WTC11 (cell line): ENCODE measurements at regions not wholly inside any gene's neighbourhood (a gene's known extent, or its start where the extent isn't known, plus 50 kb on each side); places are given as distances from the start of the nearest gene placed in this dataset.

Experiments used
- ATAC-seq: fragments of 200-7000 bp; cut with Tn5 transposase; 2 replicates; pipeline ENCODE4 v1.10.0; 2021; ENCODE audit warnings: mild to moderate bottlenecking, moderate library complexity
- CTCF ChIA-PET: fragments of 300-600 bp; sonication (Branson Sonifier 250); formaldehyde crosslinking; loops from one replicate; lab custom pipeline; 2021; ENCODE audit warnings: antibody characterized with exemption; lab: Charles Lee
- POLR2A ChIA-PET: fragments of 350-600 bp; sonication (Branson Sonifier 250); formaldehyde crosslinking; loops from one replicate; lab custom pipeline; 2021; ENCODE audit warnings: antibody characterized with exemption; lab: Charles Lee
- DNase-seq: peaks from one replicate; pipeline ENCODE4 v3.0.0; 2021; ENCODE audit warnings: low spot score
- H3K27ac Mint-ChIP-seq: 2 replicates; pipeline ENCODE4 v1.8.0; 2021; ENCODE audit warnings: mixed read lengths
- H3K27me3 Mint-ChIP-seq: 2 replicates; pipeline ENCODE4 v1.8.0; 2021; ENCODE audit warnings: low read depth, mild to moderate bottlenecking, moderate library complexity, mixed read lengths
- H3K36me3 Mint-ChIP-seq: 2 replicates; pipeline ENCODE4 v1.8.0; 2021; ENCODE audit warnings: mixed read lengths
- H3K4me1 Mint-ChIP-seq: 2 replicates; pipeline ENCODE4 v1.8.0; 2022; ENCODE audit warnings: mixed read lengths
- H3K4me3 Mint-ChIP-seq: 2 replicates; pipeline ENCODE4 v1.8.0; 2021; ENCODE audit warnings: mild to moderate bottlenecking, moderate library complexity, mixed read lengths
- H3K9me3 Mint-ChIP-seq: 2 replicates; pipeline ENCODE4 v1.8.0; 2021; ENCODE audit warnings: mixed read lengths
- CBFB ChIP-seq: sonication (generic); formaldehyde crosslinking; IDR thresholded peaks from 2 replicates; pipeline ENCODE4 v1.8.1; 2022; ENCODE audit warnings: mild to moderate bottlenecking, low read depth, missing genetic modification reagents
- CREB1 ChIP-seq: sonication (generic); formaldehyde crosslinking; IDR thresholded peaks from 2 replicates; pipeline ENCODE4 v1.8.0; 2023; ENCODE audit warnings: mild to moderate bottlenecking, missing genetic modification reagents
- EMX1 ChIP-seq: fragments of 250-450 bp; sonication (Bioruptor Pico); IDR thresholded peaks from 2 replicates; pipeline ENCODE4 v1.8.0; 2021; ENCODE audit warnings: mild to moderate bottlenecking
- FOXK1 ChIP-seq: sonication (generic); formaldehyde crosslinking; IDR thresholded peaks from 2 replicates; pipeline ENCODE4 v1.8.0; 2022; ENCODE audit warnings: mild to moderate bottlenecking, moderate library complexity, missing genetic modification reagents
- FOXP1 ChIP-seq: sonication (generic); formaldehyde crosslinking; IDR thresholded peaks from 2 replicates; pipeline ENCODE4 v1.8.0; 2022; ENCODE audit warnings: missing genetic modification reagents, mild to moderate bottlenecking, moderate library complexity, borderline replicate concordance
- GTF2I ChIP-seq: fragments of 250-450 bp; sonication (Bioruptor Pico); conservative IDR thresholded peaks from 2 replicates; pipeline ENCODE4 v1.4.0; 2021; ENCODE audit warnings: mild to moderate bottlenecking
- KAT7 ChIP-seq: sonication (generic); formaldehyde crosslinking; IDR thresholded peaks from 2 replicates; pipeline ENCODE4 v1.8.1; 2023; ENCODE audit warnings: missing genetic modification reagents, mild to moderate bottlenecking, borderline replicate concordance
- NFATC4 ChIP-seq: fragments of 250-450 bp; sonication (Bioruptor Pico); IDR thresholded peaks from 2 replicates; pipeline ENCODE4 v1.9.0; 2021; ENCODE audit warnings: mild to moderate bottlenecking
- OVOL2 ChIP-seq: fragments of 250-450 bp; sonication (Bioruptor Pico); IDR thresholded peaks from 2 replicates; pipeline ENCODE4 v1.9.0; 2021; ENCODE audit warnings: mild to moderate bottlenecking, borderline replicate concordance
- RORB ChIP-seq: fragments of 250-450 bp; sonication (Bioruptor Pico); IDR thresholded peaks from 2 replicates; pipeline ENCODE4 v1.9.0; 2021; ENCODE audit warnings: mild to moderate bottlenecking
- SMAD4 ChIP-seq: sonication (generic); formaldehyde crosslinking; IDR thresholded peaks from 2 replicates; pipeline ENCODE4 v1.8.0; 2022; ENCODE audit warnings: mild to moderate bottlenecking, missing genetic modification reagents
- SP1 ChIP-seq: sonication (generic); formaldehyde crosslinking; conservative IDR thresholded peaks from 2 replicates; pipeline ENCODE4 v1.8.1; 2022; ENCODE audit warnings: missing genetic modification reagents
- TCF7 ChIP-seq: sonication (generic); formaldehyde crosslinking; IDR thresholded peaks from 2 replicates; pipeline ENCODE4 v1.8.0; 2022; ENCODE audit warnings: mild to moderate bottlenecking, low read depth, missing genetic modification reagents, moderate library complexity
- TEAD1 ChIP-seq: sonication (generic); formaldehyde crosslinking; IDR thresholded peaks from 2 replicates; pipeline ENCODE4 v1.8.0; 2022; ENCODE audit warnings: mild to moderate bottlenecking, missing genetic modification reagents
- TP53 ChIP-seq: sonication (generic); formaldehyde crosslinking; IDR thresholded peaks from 2 replicates; pipeline ENCODE4 v1.8.1; 2023; ENCODE audit warnings: mild to moderate bottlenecking, missing genetic modification reagents
- ZNF232 ChIP-seq: sonication (generic); formaldehyde crosslinking; IDR thresholded peaks from 2 replicates; pipeline ENCODE4 v1.8.0; 2022; ENCODE audit warnings: mild to moderate bottlenecking, missing genetic modification reagents
- ZNF416 ChIP-seq: fragments of 250-450 bp; sonication (Bioruptor Pico); IDR thresholded peaks from 2 replicates; pipeline ENCODE4 v1.9.0; 2021; ENCODE audit warnings: mild to moderate bottlenecking, inconsistent platforms
- TF ChIP-seq, protein P1 (sequence below): sonication (generic); formaldehyde crosslinking; IDR thresholded peaks from 2 replicates; pipeline ENCODE4 v1.8.1; 2022; ENCODE audit warnings: low read depth, mild to moderate bottlenecking, moderate library complexity, missing genetic modification reagents, borderline replicate concordance
- TF ChIP-seq, protein P2 (sequence below): sonication (generic); formaldehyde crosslinking; IDR thresholded peaks from 2 replicates; pipeline ENCODE4 v1.8.0; 2022; ENCODE audit warnings: mild to moderate bottlenecking, missing genetic modification reagents
- TF ChIP-seq, protein P3 (sequence below): sonication (generic); formaldehyde crosslinking; conservative IDR thresholded peaks from 2 replicates; pipeline ENCODE4 v1.8.1; 2022; ENCODE audit warnings: mild to moderate bottlenecking, missing genetic modification reagents
- TF ChIP-seq, protein P4 (sequence below): sonication (generic); formaldehyde crosslinking; IDR thresholded peaks from 2 replicates; pipeline ENCODE4 v1.8.0; 2022; ENCODE audit warnings: mild to moderate bottlenecking, missing genetic modification reagents
- TF ChIP-seq, protein P5 (sequence below): fragments of 250-450 bp; sonication (Bioruptor Pico); conservative IDR thresholded peaks from 2 replicates; pipeline ENCODE4 v1.9.0; 2021; ENCODE audit warnings: mild to moderate bottlenecking
- TF ChIP-seq, protein P6 (sequence below): sonication (generic); formaldehyde crosslinking; IDR thresholded peaks from 2 replicates; pipeline ENCODE4 v1.8.0; 2022; ENCODE audit warnings: mild to moderate bottlenecking, missing genetic modification reagents
- TF ChIP-seq, protein P7 (sequence below): sonication (generic); formaldehyde crosslinking; IDR thresholded peaks from 2 replicates; pipeline ENCODE4 v1.8.1; 2023; ENCODE audit warnings: mild to moderate bottlenecking, missing genetic modification reagents

DNA sequence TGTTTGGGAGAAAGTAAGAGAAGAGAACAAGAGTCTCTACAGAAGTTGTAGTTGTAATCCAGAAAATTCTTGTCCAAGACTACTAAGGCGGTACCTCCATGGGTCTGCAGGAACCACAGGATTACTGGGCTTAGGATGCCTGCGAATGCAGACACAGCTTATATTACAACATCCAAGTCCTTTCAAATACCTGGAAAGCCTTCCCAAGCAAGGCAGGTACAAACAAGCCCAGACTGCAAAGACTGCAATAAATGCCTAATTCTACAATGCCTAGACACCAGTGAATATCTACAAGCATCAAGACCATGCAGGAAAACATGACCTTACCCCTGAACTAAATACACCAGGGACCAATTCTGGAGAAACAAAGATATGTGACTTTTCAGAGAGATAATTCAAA, 178.2 kb downstream of the ARL4A start:
- TF ChIP-seq, protein P1, sequence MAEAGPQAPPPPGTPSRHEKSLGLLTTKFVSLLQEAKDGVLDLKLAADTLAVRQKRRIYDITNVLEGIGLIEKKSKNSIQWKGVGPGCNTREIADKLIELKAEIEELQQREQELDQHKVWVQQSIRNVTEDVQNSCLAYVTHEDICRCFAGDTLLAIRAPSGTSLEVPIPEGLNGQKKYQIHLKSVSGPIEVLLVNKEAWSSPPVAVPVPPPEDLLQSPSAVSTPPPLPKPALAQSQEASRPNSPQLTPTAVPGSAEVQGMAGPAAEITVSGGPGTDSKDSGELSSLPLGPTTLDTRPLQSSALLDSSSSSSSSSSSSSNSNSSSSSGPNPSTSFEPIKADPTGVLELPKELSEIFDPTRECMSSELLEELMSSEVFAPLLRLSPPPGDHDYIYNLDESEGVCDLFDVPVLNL (CRISPR knock-in tag), result no peak
- TF ChIP-seq, protein P2, sequence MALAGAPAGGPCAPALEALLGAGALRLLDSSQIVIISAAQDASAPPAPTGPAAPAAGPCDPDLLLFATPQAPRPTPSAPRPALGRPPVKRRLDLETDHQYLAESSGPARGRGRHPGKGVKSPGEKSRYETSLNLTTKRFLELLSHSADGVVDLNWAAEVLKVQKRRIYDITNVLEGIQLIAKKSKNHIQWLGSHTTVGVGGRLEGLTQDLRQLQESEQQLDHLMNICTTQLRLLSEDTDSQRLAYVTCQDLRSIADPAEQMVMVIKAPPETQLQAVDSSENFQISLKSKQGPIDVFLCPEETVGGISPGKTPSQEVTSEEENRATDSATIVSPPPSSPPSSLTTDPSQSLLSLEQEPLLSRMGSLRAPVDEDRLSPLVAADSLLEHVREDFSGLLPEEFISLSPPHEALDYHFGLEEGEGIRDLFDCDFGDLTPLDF (CRISPR knock-in tag), result no peak
- no peak for TF ChIP-seq ZNF232
- no peak for TF ChIP-seq ZNF416 (CRISPR knock-in tag)
- TF ChIP-seq NFATC4 (CRISPR knock-in tag), result no peak
- TF ChIP-seq TEAD1, result no peak
- TF ChIP-seq FOXK1 (CRISPR knock-in tag), result no peak
- TF ChIP-seq, protein P3, sequence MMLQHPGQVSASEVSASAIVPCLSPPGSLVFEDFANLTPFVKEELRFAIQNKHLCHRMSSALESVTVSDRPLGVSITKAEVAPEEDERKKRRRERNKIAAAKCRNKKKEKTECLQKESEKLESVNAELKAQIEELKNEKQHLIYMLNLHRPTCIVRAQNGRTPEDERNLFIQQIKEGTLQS (CRISPR knock-in tag), result no peak
- TF ChIP-seq TP53 (CRISPR knock-in tag), result no peak
- no peak for TF ChIP-seq CREB1 (CRISPR knock-in tag)
- TF ChIP-seq, protein P4, sequence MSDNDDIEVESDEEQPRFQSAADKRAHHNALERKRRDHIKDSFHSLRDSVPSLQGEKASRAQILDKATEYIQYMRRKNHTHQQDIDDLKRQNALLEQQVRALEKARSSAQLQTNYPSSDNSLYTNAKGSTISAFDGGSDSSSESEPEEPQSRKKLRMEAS (CRISPR knock-in tag), result no peak
- no peak for TF ChIP-seq FOXP1 (CRISPR knock-in tag)
- POLR2A ChIA-PET, result no interaction called here

DNA sequence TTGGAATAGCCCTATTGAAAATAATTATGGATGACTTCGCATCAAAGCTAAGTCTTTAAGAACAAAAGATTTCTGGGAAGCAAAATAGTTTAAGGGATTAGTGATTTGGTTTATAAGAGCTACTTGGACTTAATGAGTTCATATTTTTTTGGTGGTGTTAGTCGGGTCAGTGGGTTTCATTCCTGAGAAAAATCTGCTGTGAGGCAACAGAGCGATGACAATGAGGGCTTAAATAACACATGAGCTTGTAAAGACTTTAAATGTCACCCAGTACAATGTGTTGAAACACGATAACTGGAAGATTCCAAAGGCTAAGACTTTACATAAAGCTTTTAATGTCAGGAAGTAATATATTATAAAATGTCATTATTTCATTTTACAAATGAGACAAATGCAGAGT, 178.8 kb downstream of the ARL4A start:
- H3K9me3 Mint-ChIP-seq, result no peaks in the 10 kb centered on the region
- H3K4me1 Mint-ChIP-seq, result peaks cover 4% of the 10 kb centered on the region
- CTCF ChIA-PET, result no interaction called here
- DNase-seq, result no peak
- no peak overlapping the region for H3K27ac Mint-ChIP-seq
- POLR2A ChIA-PET, result no interaction called here
- no peak overlapping the region for H3K4me3 Mint-ChIP-seq
- H3K36me3 Mint-ChIP-seq, result no peaks in the 10 kb centered on the region
- TF ChIP-seq RORB (CRISPR knock-in tag) (no peak), OVOL2 (no peak), EMX1 (CRISPR knock-in tag) (no peak)
- TF ChIP-seq, protein P5, sequence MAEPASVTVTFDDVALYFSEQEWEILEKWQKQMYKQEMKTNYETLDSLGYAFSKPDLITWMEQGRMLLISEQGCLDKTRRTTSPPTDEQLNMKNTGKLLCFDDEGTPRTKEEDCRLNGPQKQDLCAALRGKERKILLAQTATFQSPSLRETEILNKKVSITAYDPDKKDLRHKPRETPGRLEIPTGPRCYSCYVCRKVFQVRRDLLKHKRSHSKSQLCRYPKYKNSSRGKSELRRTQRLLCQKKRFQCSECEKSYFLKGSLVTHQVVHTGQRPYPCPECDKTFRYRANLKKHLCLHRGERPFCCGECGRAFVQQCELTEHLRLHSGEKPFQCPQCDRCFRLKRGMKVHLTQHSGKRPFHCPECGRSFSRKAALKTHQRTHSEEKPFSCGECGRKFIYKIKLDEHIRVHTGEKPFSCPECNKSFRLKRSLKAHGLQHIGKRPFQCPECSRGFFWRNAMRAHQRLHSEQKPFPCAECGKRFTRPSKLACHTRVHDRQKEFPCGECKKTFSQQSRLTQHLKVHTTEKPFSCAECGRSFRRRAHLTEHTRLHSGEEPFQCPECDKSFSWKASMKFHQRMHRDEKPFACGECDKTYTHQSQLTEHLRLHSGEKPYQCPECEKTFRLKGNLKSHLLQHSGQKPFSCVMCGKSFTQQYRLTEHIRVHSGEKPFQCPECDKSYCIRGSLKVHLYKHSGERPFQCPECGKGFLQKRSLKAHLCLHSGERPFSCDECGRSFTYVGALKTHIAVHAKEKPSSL (CRISPR knock-in tag), result no peak
- TF ChIP-seq, protein P6, sequence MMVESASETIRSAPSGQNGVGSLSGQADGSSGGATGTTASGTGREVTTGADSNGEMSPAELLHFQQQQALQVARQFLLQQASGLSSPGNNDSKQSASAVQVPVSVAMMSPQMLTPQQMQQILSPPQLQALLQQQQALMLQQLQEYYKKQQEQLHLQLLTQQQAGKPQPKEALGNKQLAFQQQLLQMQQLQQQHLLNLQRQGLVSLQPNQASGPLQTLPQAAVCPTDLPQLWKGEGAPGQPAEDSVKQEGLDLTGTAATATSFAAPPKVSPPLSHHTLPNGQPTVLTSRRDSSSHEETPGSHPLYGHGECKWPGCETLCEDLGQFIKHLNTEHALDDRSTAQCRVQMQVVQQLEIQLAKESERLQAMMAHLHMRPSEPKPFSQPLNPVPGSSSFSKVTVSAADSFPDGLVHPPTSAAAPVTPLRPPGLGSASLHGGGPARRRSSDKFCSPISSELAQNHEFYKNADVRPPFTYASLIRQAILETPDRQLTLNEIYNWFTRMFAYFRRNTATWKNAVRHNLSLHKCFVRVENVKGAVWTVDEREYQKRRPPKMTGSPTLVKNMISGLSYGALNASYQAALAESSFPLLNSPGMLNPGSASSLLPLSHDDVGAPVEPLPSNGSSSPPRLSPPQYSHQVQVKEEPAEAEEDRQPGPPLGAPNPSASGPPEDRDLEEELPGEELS (CRISPR knock-in tag), result no peak
- ATAC-seq, result no peak
- H3K27me3 Mint-ChIP-seq, result no peaks in the 10 kb centered on the region

More for the DNA sequence above, 178.2 kb downstream of the ARL4A start:
- CTCF ChIA-PET, result no interaction called here
- Mint-ChIP-seq H3K9me3 (no peaks in the 10 kb centered on the region), H3K4me3 (no peak overlapping the region), H3K36me3 (no peaks in the 10 kb centered on the region), H3K27ac (no peak overlapping the region), H3K27me3 (no peaks in the 10 kb centered on the region), H3K4me1 (peaks cover 6% of the 10 kb centered on the region)
- ATAC-seq (no peak), DNase-seq (no peak)

DNA sequence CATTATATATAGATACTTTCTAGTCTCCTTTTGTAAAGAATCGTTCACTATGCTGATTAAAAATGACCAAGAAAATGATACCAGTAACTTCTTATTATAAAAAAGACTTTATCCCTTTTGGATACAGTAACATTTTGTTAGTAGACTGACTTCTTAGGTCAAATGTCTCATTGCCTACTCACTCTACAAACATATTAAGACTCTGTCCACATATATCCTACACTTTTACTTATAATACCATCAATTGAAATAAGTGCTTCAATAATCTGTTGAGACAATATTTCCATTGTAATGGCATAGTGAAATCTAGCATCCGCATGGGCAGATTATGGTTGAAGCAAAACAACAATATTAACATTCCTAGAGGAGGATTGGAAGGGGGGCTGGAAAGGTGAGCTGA, 180.6 kb downstream of the ARL4A start:
- DNase-seq, result no peak
- no peak overlapping the region for H3K27ac Mint-ChIP-seq
- H3K4me1 Mint-ChIP-seq, result no peaks in the 10 kb centered on the region
- H3K27me3 Mint-ChIP-seq, result no peaks in the 10 kb centered on the region
- H3K36me3 Mint-ChIP-seq, result no peaks in the 10 kb centered on the region
- POLR2A ChIA-PET, result no interaction called here
- H3K9me3 Mint-ChIP-seq, result no peaks in the 10 kb centered on the region
- no peak for ATAC-seq
- CTCF ChIA-PET, result no interaction called here
- no peak overlapping the region for H3K4me3 Mint-ChIP-seq
- no peak for TF ChIP-seq KAT7 (CRISPR knock-in tag)
- no peak for TF ChIP-seq CBFB (CRISPR knock-in tag)
- no peak for TF ChIP-seq SP1 (CRISPR knock-in tag)
- TF ChIP-seq, protein P4 (CRISPR knock-in tag), result no peak
- TF ChIP-seq, protein P7, sequence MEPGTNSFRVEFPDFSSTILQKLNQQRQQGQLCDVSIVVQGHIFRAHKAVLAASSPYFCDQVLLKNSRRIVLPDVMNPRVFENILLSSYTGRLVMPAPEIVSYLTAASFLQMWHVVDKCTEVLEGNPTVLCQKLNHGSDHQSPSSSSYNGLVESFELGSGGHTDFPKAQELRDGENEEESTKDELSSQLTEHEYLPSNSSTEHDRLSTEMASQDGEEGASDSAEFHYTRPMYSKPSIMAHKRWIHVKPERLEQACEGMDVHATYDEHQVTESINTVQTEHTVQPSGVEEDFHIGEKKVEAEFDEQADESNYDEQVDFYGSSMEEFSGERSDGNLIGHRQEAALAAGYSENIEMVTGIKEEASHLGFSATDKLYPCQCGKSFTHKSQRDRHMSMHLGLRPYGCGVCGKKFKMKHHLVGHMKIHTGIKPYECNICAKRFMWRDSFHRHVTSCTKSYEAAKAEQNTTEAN (CRISPR knock-in tag), result no peak
- TF ChIP-seq GTF2I (CRISPR knock-in tag), result no peak
- TF ChIP-seq, protein P3 (CRISPR knock-in tag), result no peak
- TF ChIP-seq ZNF232, result no peak
- no peak for TF ChIP-seq TCF7 (CRISPR knock-in tag)
- TF ChIP-seq SMAD4 (CRISPR knock-in tag), result no peak
